Uterus (tissue), 2 donors: ENCODE measurements at regions not wholly inside any gene's neighbourhood (a gene's known extent, or its start where the extent isn't known, plus 50 kb on each side); places are given as distances from the start of the nearest gene placed in this dataset.

ENCODE experiments used
- CTCF ChIP-seq, 4 experiments: fragments of 200-600 bp in 2 of 4; fragments of 450-650 bp in 2 of 4; sonication (generic) in 2 of 4; IDR thresholded peaks; one replicate each; pipeline ENCODE4 v1.5.1; 2016 to 2019; ENCODE audit warnings: antibody characterized with exemption in 4 of 4, mild to moderate bottlenecking in 2 of 4, moderate library complexity in 1 of 4
- POLR2A ChIP-seq, 2 donors: fragments of 450-650 bp; IDR thresholded peaks; one replicate each; pipeline ENCODE4 v1.6.1; 2016; ENCODE audit warnings: antibody characterized with exemption in 2 of 2, mild to moderate bottlenecking in 1 of 2, moderate library complexity in 1 of 2

GRCh38 chr6:158911746-158912480 lies 88.1 kb downstream of the RSPH3 start:
- no peak for TF ChIP-seq CTCF (IDR thresholded peaks at IDR 0.05)
- no peak for TF ChIP-seq POLR2A (IDR thresholded peaks at IDR 0.05)
